ENCODE measurements at regions not wholly inside any gene's neighbourhood (a gene's known extent, or its start where the extent isn't known, plus 50 kb on each side); places are given as distances from the start of the nearest gene placed in this dataset.
A peak's percentile ranks its signal among the peaks of the same experiment; 100 is the strongest.

DNA sequence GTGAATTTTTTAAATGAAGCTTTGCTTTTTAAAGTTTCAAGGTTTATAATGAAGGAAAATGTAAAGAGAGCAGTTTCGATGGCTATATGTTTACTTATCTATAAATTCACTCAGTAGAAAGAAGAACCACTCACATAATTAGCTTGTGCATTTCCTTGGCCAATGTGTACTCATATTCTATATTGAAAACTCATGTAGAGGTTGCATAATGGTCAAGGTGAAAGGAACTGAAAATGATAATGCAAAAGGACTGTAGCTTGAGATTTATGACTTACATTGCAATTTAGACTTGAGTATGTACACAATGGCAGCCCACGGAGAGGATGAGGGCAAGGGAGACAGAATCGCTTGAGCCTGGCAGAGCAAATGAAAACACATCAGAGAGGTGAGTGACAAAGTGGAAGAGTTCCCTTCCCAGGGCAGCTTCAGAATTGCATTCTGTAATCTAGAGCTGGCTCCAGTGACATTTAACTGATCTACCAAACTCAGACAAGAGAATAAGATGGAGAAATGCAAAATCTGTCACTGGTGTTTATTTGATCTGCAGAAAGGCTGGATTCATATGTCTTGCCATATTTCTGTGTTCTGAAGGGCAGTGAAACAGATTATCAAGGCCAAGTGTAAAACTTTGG lies 191.8 kb downstream of the TMEM200A start:
- no peak for DNase-seq

DNA sequence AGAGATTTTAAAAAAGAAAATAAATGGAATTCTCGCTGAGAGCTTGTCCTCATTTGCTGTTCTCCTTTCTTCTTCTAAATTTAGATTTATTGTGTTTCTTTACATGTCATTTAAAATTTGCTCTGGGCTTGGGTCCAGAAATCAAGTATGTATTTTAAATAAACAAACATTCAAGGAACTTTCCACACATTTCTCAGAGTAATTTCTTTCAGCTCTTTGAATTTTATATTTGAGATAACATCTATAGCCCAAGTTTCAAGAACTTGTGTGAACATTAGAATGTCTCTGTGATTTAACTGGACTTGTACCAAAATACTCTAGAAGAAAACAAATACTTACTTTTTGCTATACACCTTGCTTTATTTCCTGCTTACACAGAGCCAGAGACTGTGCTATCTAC lies 192.3 kb downstream of the TMEM200A start:
- no peak for DNase-seq

DNA sequence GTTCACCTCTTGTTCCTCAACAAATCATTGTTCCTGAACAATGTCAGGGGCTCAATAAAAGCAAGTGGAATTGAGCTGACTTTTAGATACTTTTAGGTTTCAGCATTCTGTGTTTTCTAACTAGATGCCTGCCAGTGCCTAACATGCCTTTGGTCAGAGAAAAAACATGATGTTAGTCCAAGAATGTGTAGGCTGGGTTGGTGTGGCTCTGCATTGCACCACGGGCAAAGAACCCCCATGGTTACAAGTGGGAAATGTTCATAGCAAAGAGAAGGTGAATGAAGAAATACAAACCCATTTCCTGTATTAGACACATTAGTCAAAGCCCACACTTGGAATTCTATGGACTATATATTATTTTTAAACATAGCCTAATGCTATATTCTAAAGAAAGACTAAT lies 193.3 kb downstream of the TMEM200A start:
- no peak for DNase-seq

DNA sequence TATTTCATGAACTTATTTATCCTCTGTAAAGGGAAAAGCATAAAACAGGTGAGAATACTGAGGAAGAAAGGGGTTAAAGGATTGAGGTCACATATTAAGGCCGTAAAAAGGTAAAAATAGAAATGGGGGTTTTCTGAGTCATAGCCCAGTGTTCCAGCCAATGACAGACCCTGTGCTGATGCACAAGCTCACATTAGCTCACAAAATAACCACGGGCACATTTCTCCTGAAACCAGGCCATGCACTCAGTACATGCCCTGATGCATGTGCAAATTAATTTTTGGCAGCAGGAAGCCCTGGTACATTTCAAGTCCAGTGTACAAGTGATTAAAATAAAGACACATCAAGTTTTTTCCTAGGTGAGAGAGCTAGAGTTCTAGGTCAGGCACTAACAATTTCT lies 194.4 kb downstream of the TMEM200A start:
- DNase-seq = no peak

DNA sequence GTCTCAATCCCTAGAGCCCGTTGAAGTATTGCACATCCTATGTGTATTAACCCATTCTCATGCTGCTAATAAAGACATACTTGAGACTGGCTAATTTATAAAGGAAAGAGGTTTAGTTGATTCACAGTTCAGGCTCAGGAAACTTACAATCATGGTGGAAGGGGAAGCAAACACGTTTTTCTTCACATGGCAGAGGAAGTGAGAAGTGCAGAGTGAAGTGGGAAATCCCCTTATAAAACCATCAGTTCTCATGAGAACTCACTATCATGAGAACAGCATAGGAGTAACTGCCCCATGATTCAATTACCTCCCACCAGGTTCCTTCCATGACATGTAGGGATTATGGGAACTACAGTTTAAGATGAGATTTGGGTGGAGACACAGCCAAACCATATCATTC lies 195.3 kb downstream of the TMEM200A start:
- peak; percentile 10 for DNase-seq

DNA sequence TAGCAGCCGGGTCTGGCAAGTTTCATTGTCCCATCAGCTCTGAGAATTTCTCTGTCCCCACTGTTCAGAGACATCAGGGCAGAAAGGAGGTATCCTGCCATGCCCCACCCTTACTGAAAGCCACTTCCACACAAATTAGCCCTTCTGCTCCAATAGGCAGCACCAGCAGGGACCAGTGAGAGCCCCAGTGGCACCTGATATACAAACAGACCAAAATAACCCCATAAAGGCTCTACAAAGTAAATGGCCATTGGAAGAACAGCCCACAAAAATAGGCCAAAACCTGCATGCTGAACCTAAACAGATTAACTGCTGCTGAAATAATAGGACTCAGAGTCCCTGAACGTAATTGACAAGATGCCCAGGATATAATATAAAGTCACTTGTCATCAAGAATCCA lies 199.9 kb downstream of the TMEM200A start:
- no peak for DNase-seq

DNA sequence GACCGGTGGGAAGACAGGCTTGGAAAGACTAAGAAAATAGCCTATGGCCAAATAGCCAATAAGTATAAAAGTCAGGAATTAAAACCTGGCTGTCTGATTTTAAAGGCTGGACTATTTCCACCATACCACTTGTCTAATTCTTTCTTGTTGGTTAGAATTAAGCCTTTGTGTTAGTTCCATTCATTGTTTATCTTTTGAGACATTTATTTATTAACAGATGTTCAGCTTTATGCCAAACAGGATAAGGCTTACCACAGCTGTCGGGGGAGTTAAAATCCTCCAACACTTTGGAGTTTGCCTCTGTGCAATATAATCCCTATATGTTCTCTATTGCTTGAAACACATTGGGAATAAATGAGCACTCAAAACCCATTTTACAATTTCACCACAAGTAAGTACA lies 208.3 kb downstream of the TMEM200A start:
- no peak for DNase-seq

DNA sequence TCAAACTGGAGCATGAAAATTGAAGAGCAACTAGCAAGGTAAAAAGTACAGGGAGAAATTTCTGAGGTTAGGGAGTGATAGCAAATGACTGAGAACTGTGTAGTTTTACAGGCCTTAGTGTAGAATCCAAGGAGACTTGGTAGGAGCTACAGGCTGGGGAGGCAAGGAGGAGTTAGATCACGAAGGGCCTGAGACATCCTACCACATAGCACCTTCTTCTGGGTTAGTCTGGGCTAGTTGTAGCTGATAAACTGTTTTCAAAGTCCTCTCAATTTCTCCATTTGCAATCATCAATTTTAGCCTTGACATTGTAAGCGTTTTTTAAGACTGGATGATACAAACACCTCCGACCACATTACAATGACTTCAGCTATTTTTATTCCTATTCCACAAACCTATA lies 209.7 kb downstream of the TMEM200A start:
- no peak for DNase-seq

DNA sequence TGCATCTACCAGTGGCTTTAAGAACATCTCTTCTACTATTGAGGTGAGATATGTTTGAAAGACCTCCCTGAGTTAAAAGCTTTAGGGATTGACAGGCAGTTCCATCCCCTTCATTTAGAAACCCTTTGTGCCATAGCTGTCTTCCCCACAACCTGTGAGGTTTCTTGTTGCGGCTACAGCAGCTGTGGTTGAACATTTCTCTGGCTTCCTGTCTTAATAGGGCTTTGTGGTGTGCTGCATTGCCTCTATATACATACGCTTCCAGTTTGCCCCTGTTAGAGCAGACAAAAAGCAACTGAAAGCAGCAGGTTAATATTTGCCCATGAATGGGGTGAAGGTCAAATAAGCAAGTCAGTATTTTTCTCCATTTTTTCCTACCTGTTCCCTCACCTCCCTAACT lies 210.2 kb downstream of the TMEM200A start:
- DNase-seq = peak; percentile 88

DNA sequence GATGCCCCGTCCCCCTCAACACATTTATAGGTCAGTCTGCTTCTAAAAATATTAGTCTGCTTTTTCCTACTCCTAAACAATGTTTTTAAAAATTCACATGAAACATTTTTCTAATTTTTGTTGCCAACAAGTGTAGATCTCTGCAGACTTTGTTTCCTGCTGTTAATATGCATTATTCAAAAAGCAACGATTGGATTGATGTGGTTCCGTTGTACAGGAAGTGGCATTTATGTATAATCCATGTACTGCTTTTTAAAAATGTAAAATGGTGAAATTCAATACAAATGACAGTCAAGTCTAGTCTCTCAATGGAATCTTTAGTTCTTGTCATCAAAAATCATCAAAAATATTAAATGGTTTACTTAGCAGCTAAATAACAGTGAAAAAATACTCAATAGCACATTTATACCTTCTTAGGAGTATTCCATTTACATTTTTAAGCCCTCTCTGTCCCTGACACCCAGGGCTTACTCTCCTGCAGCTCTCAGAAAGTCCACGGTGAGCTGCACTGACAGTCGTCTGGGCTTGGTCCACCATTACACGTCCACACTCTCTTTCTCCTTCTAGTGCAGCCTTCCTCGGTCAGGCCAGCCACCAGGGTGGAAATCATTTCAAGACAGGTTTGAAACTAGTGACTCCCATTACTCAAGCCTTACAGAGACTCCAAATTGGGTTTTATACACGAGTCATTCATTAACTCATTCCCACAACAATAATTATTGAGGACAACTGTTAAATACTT lies 211.5 kb downstream of the TMEM200A start:
- DNase-seq = peak; percentile 33

DNA sequence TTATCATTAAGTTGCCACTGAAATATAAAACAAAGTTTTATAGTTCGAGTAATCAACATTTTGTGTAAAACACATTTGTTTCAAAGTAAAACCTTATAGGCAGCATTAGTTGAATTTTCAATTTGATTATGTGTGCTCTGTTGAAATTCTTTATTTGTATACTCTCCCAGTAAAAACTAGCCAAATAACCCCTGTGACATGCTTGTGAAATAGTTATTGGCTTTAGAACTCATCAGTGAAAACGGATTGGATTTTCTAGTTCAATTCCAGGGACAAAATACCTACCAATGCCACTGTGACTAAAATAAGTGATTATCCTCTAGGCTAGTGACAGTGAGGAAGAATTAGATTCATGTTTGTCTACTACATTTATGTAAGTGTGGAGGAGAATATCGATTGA lies 212.9 kb downstream of the TMEM200A start:
- DNase-seq = no peak

DNA sequence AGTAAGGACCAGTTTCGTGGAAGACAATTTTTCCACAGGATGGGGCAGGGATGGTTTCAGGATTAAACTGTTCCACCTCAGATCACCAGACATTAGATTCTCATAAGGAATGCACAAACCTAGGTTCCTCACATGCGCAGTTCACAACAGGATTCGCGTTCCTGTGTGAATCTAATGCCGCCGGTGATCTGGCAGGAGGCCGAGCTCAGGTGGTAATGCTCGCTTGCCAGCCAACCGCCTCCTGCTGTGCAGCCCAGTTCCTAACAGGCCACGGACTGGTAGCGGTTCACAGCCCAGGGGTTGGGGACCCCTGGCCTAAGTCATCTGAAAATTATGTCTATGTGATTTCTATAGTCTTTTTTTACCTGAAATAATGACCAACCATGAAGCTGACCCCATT lies 217.5 kb downstream of the TMEM200A start:
- DNase-seq = no peak

DNA sequence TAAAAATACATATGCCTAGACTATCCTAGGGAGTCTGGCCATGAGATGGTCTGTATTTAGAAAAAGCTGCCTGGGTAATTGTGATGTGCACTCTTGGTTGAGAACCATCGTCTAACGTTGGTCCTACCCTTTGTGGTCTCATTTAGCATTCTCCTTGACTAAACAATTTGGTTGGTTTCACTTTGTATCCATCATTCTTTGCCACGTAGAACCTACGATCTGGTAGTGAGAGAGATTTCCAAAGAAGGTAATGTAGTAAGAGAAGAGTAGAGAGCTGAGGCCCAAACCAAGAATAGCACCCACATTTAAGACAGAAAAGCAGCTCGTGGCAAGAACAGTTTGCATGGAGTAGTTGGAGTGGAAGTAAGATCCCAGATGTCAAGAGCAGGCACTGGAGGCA lies 219.8 kb downstream of the TMEM200A start:
- no peak for DNase-seq

DNA sequence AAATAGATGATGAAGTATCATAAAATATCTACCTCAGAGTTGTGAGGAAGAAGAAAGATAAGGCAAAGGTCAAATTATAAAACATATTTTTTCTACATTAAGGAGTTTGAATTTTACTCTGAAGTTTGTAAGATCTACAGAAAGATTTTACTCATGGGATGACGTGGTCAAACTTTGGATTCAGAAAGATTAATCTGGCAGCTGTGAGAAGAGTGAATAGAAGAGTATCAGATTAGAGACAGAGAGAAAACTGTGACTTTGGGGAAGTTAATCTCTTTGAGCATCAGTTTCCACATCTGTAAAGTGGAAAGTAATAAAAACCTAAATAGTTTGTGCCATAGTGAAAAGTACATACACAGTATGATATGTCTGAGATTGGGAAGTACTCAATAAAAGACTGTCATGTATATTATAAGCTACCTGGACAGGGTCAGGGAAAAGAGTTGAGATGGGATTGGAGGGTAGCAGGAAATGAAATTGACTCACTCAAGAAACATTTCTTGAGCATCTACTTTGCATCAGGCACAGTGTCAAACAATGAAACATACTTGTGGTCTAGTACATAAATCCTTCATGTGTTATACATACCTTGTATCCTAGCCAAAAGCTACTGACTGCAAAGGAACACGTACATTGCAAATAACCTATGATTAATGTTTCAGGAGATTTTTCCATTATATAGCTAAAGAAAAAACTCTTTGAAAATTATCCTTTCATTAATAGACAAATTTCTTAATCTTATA lies 222.1 kb downstream of the TMEM200A start:
- no peak for DNase-seq

DNA sequence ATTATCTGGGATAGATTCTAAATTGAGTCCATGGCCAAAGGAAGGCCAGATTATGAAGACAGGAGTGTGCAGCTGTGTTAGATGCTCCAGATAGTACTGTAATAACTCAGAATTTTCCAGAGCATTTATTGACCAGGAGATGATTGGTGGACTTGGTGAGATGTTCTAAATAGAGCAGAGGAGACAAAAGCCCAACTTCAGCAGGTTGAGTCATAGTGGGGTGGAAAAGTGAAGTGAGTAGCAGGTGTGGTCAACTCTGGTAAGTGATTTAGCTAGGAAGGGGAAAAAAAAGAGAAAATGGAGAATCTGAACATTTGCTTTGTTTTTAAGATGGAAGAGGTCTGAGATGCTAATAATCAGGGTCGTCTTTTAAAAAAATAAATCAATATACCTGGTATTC lies 227.4 kb downstream of the TMEM200A start:
- DNase-seq = peak; percentile 27

DNA sequence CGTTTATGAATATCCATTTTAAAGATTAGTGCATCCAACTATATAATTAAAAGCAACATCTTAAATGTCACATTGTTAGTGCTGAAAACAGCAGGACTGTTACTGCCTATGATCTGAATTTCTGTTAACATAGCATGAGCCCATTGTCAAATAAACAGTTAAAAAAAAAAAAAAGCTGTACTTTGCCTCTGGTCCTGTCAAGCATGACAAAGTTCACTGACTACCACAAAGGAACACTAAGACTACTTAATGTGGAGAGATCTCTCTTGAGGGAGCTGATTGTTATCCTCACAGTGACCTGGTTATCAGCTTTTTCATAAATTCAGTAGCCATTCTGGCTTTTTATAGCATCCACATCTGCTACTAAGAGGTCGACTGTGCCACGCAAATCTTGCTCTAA lies 228.1 kb downstream of the TMEM200A start:
- no peak for DNase-seq

DNA sequence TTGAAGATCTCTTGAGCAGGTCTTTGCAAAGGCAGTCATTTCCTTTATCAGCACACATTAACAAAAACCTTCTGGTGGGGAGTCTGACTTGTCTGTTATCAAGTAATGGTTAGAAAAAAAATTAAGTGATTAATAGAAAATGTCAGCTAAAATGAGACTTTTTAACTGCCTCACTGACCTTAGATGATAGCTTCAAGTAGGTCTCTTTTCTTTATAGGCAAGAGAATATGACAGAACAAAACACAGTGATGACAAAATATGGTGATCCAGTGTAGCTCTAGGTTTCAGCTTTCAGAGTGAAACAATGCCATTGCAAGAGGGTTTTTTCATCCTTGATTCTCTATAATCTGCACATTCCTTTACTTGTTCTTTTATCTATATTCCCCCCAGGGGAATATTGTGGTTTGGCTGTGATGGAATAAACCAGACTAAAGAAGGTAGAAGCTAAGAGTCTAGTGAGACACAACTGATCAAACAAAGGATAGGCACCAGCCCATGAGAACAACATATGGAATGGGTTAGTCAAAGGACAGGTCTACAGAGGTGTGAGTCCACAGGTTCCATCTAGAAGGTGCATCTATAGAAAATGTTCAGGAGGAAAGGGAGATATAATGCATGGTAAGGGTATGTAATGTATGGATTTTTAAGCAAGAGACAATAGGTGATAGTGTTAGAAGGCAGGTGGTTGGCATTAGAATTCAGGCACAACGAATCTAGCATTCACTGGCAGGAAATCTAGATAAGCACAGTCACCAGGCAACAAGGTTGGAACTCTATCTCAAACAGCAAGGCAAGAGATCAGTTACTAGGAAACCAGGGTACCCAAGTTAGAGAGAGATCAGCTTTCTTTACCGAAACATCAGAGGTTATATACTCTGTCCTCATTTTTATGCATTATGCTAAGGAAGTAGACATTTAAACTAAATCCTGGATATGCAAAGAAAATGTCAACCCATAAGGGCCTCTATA lies 228.9 kb upstream of the SMLR1 start:
- DNase-seq = no peak

DNA sequence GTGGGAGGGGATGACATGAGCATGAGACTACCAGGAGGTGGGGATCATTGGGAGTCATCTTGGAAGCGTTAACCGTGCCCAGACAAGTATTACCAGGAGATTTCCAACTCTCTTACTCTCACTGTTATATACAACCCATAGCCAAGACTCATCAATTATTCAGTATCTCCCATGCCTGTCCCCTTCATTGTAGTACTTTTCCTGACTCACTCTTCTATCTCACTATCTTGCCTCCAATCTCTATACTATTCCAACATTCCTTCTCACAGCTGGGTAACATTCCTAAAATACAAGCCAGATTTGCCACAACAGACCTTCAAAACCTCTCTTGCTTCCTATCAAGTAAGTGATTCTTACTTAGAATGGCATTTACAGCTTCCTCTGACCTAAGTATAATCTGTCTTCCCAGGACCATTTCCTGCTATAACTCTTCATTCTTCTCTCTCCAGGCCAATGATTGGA lies 226.3 kb upstream of the SMLR1 start:
- DNase-seq = no peak

DNA sequence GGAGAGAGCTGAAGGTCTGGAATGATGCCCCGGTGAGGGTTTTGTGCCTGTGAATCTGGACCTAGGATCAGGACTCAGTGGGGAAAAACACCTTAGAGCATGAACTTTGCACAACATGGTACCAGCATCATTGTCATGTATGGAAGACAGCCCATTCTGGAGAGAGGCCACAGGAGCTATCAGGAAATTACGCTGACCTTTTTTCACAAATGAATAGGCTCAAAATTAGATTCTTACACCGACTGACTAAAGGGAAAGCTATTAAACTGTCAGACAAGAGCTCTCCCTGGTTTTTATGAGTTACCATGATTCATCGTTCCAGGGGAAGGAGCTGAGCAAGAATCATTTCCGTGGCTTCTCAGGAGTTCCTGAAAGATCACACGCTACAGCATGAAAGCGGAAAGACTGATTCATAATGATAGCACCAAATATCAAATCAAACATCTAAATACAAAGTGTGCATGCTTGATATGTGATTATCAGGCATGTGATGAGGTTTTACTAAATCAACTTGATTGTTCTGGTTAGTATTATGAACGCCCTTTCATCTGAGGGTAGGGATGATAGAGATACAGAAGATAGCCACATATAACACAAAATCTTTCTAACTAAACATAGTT lies 224.9 kb upstream of the SMLR1 start:
- peak; percentile 91 for DNase-seq

DNA sequence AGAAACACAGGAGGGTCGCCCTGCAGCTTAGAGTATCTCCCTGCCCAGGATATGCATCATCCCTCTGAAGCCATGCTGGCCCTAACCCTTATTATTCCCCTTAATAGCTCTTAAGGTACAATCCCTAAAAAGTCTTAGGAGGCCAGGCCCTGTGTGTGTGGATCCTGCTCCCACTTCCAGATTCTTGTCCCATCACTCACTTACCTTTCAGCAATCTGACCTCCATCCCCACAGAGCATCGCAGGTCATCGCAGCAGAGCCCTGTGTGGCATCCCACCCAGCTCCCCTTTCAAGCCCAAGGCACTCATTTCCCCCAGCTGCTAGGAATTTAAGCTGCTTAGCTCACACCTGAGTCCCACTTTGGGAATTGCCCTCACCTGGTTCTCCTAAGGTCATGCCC lies 223.8 kb upstream of the SMLR1 start:
- DNase-seq = no peak

DNA sequence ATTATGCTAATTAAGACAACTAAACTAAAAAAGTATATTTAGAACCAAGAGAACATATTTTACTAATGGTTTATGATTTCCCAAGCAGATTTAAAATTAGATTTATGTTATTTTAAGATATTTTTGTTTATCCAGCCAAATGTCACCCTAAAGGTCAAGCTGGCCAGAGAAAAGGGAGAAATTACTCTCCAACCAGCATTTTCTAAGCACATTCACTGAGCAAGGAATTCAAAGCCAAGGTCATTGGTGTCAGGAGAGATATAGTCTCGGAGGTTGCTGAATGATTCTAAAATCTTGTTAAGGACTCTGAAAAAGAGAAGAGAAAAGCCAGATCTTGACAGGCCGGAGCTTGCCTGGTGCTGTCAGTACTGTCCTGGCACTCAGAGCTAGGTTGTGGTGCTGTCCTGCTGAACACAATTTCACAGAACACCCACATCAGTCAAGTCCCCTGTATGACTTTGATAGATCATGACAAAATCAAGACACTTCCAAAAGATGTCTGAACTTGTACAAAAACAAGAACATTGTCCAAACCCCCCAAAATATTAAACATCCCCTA lies 222.3 kb upstream of the SMLR1 start:
- no peak for DNase-seq

DNA sequence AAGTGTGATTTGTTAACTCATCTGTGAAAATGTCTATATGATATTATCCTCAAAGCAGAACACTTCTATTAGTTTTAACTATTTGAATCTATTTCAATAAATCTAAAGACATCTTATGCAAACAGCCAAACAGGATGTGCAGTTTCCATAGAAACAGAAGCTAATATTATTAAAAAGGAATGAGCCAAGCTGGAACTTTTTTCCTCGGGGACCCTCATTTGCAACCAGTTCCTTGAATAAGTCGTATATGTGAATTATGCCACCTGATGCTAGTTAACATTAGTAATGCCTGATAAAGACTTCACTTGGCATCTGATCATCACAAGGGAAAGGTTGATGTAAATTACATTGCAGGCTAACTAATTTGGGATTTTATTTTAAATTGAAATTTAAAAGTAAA lies 216.9 kb upstream of the SMLR1 start:
- no peak for DNase-seq
